GM19238 (cell line): ENCODE measurements at regions not wholly inside any gene's neighbourhood (a gene's known extent, or its start where the extent isn't known, plus 50 kb on each side); places are given as distances from the start of the nearest gene placed in this dataset.
"Not testable (repeated sequence)": the region's sequence is repeated elsewhere in the genome, so short reads cannot be mapped to it uniquely, and the experiment has no call there.

ENCODE experiments used
- DNase-seq: peaks from one replicate; pipeline ENCODE4 v3.0.0; 2011; ENCODE audit warnings: low spot score; ENCODE audit not compliant: insufficient read length

DNA sequence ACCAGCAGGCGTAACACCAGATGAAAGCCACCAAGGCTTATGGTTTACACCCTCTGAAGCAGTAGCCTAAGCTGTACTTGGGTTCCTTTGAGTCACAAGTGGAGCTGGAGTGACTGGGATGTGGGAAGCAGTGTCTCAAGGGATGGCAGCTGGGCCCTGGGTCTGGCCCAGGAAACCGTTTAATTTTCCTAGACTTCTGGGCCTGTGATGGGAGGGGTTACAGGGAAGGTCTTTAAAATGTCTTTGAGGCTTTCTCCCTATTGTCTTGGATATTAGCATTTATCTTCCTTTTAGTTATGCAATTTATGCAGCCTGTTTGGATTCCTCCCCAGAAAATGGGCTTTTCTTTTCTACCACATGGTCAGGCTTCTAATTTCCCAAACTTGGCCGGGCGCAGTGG is 568.2 kb downstream of the ANKRD7 start:
- no peak for DNase-seq

DNA sequence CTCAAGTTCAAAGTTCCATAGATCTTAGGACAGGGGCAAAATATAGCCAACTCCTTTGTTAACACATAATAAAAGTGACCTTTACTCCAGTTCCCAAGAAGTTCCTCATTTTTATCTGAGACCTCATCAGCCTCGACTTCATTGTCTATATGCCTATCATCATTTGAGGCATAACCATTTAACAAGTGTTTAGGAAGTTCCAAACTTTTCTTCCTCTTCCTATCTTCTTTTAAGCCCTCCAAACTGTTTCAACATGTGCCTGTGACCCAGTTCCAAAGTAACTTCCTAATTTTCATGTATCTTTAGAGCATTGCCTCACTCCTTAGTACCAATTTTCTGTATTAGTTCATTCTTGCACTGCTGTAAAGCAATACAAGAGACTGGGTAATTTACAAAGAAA is 569.1 kb downstream of the ANKRD7 start:
- no peak for DNase-seq

DNA sequence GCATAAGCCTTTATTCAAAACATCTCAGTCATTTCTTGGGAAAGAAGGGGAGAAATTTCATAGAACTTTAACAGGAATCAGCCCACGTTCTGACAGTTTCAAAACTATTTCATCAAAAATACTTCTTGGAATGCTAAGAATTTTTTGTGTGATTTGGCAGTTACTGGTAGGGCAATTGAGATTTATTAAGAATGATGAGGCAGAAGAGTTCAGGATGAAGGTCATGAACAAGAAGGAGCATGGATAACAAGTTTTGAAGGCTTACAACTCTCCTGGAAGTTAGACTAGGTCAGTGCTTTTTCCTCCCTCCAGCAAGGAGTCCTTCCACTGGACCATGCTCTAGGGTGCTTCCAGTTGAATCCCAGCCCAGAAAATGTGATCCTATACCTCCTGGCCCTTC is 569.9 kb downstream of the ANKRD7 start:
- no peak for DNase-seq

DNA sequence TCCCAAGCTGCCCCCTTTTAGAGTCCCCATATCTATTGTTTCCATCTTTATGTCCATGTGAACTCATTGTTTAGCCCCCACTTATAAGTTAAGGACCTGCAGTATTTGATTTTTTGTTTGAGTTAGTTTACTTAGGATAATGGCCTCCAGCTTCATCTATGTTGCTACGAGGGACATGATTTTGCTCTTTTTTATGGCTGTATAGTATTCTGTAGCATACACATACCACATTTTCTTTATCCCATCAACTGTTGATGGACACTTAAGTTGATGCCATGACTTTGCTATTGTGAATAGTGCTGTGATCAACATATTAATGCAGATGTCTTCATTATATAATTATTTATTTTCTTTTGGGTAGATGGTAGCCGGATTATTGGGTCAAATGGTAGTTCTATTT is 576.9 kb downstream of the ANKRD7 start:
- DNase-seq: no peak

DNA sequence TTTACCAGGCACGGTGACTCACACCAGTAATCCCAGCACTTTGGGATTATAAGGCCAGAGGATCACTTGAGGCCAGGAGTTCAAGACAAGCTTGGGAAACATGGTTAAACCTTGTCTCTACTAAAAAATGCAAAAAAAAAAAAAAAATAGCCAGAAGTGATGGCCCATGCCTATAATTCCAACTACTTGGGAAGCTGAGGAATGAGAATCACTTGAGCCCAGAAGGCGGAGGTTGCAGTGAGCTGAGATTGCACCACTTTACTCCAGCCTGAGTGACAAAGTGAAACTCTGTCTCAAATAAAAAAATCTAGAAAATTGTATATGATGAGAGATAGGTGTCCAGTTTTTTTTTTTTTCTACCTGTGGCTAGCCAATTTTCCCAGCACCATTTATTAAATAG is 578.2 kb downstream of the ANKRD7 start:
- DNase-seq: no peak

DNA sequence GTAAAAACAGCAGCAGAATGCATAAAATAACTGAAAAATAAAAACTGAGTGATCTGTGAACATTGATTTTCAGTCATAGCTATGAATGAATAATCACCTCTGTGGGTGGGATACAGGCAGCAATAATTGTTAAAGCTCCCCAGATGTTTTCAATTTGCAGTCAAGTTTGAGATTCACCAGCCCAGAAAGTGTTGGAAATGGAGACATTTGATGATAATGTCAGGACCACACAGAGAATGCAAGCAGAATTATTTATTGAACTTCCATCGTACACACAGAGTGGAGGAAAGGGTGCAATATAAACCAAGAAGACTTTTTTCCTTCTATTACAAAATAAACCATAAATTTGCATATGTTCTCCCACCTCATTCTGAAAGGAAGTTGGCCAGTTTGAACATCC is 601.7 kb downstream of the ANKRD7 start:
- DNase-seq: no peak

DNA sequence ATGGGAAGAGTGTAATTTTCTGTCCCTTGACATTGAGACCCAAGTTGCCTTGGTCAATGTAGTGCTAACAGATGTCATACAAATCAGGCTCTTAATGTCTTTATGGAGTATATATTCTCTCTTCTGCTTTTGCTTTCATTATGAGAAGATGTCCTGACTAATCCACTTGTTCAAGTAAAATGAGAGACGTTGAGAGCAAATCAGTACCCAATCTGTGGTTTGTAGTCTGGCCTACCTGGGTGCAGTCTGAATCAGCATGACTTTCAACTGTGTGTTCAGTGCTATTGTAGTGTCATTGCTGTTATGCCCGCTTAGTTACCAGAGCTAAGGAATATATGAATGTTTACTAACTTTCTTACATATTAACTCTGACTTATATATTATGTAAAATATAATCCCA is 612.4 kb downstream of the ANKRD7 start:
- no peak for DNase-seq

DNA sequence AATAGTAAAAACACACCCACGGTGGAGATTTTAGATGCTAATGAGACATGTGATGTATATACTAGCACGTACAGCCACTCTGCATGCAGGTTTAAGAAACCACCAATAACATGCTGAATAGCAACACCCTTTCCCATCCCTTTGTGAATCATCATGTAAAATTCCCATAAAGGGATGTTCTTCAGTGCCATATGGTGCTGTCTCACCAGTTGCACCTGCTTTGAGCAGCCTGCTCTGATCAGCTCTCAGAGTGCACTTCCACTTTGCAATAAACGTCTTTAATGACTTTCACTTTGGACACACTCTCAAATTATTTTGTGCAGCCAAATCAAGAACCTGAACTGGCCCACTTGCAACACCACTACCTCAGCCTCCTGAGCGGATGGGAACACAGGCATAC is 615.0 kb downstream of the ANKRD7 start:
- DNase-seq: no peak

DNA sequence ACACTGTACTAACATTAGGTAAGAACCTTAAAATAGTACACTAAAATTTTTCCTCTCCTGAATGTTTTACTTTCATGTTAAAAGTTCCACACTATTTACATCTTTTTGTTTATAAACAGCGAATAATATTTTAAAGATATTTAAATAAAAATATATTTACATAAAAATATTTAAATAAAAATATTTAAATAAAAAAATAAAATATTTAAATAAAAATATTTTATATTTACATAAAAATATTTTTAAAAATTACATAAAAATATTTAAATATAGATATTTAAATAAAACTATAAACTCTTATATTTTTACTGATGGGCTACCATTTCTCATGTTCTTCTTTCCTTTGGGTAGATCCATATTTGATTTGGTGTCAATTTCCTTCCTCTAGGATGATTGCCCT is 619.0 kb downstream of the ANKRD7 start:
- DNase-seq: no peak

DNA sequence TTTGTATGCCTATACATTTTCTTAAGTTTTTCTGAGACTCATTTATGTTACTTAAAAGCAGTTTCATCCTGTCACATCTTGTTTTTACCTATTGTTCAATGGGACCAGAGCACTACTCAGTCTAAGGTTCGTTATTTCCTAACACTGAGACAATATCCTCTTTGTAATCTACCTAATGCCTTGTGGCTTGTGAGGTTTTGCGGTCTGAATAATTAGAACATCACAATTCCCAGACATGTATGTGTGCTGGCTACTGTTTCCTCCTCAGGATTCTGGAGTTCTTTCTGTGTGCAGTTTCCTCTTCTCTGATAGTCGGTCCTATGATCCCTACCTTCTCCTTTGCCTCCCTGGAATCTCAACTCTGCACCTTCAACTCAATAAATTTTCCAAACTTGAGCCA is 620.2 kb downstream of the ANKRD7 start:
- DNase-seq: no peak

DNA sequence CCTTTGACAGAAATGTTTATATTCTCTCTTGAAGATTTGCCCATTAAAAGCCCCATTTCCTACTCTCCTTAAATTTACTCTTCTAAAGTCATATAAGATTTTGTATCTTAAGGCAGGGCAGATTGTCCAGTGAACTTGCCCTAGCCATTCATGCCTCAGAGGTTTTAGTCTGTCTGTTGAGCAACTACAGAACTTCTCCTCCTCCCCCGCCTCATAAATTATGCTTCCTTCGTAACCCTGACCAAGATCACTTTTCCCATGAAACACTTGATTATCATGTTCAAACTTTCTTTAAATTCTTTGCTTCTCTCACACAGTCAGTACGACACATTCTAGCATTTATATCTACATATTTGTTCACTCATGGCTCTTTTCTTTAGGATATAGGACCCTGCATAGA is 621.3 kb downstream of the ANKRD7 start:
- no peak for DNase-seq

DNA sequence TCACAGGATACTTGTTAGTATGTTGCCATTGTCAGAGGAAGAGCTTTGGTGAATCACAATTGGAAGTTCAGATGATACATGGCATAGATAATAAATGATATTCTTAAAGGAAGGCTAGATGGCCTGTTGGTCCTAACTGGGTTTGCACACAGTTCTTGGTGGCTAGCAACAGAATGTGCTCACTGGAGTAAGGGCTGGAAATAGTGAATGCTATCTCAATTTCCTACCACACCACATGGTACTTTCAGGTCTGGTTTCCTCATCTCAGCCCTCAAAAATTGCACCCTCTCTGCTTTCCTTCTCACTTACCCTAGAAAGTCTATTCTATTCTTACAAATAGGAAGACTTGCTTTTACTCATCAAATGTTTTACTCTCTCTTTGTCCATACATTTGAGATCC is 622.5 kb downstream of the ANKRD7 start:
- no peak for DNase-seq

DNA sequence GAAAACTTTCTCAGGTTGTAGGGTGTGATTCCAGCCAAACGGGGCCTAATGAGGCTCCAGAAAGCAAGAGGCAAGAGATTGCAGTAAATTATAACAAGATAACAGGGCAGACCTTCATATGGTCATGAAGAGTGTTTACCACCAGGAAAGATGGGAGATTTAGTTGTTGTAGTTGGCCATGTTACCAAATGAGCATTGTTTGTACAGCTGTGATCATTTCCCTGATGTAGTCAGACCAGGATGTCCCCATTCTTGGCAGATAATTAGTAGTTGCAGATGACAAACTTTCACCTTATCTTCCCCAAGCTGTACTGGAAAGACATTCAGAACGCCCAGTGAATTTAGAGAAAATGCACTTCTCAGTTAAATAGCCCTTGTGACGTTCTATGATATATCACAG is 630.8 kb downstream of the ANKRD7 start:
- no peak for DNase-seq

DNA sequence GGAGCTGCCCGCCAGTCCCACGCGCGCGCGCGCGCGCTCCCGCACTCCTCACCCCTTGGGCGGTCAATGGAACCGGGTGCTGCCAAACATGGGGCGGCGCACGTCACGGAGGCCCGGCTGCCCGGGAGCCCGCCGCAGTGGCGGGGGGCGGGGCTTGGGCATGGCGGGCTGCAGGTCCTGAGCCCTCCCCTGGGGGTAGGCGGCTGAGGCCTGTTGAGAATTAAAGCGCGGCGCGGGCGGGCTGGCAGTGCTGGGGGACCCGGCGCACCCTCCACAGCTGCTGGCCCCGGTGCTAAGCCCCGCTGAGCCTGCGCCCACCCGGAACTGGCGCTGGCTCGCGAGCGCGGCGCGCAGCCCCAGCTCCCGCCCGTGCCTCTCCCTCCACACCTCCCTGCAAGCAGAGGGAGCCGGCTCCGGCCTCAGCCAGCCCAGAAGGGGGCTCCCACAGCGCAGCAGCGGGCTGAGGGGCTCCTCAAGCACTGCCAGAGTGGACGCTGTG is 634.2 kb downstream of the ANKRD7 start:
- DNase-seq: no peak

DNA sequence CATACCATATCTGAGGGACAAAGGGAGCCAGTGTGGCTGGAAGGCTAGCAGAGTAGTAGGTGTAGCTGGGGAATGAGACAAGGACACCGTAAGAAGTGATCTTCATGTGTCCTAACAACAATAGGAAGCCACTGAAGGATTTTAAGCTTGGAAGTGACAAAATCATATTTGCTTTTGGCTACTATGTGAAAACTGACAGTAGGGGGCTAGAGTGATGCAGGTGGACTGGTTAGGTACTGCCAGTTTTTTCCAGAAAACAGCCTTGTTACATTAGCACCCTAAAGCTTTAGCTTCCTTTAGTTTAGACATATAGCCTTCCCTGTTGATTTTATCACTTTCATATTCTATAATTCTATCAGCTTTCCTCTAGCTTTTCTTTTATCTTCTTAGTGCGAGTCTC is 637.1 kb downstream of the ANKRD7 start:
- DNase-seq: no peak

DNA sequence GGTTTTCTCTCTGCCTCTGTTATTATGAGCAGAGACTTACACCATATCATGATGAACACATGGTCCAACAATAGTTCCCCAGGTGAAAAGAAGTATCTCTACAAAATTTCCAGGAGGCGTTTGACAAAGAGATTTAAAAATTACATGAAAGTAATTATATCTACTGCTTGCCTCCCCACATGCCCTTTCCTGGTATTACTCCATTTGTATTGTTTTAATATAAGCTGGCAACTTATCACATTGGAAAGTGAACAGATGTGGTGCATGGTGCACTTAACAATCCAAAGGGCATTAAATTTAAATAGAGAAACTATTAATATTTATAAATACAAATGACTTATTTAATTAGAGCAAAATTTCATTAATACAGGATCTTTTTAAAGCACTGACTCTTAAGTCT is 638.2 kb downstream of the ANKRD7 start:
- no peak for DNase-seq

DNA sequence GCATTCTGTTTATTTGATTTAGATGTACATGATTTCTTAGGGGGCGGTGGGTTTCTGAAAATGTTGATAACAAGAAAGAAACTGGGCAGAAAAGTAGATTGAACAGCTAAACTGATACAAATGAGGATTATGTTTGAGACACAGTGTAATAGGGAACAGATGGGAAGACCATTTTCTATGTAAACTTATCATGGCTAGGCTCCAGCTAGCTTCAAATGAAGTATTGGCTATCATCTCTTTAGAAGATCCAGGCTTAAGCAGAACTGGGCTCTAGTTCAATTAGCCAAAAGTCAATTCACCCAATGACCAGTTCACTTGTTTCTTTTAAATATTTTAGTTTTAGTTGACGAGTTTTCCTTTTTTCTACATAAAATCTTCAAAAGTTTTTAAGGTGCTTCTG is 639.5 kb downstream of the ANKRD7 start:
- DNase-seq: no peak

DNA sequence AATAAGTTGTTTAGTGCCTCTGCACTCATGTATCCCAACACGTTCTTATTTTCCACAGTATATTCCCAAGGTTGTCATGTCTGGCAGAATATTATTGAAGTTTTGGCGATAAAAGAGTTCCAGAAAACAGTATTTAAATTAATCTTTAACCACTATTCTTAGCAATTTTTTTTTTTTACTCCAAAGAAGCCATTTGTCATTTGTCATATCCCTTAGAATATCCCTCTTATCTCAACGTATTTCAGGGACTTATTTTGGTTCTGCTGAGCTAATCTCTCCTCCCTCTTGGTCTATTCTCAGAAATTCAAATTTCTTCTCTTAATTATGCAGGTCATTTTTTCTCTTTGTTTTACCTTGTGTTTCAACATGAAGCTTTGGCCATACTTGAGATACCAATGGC is 643.4 kb downstream of the ANKRD7 start:
- DNase-seq: no peak

DNA sequence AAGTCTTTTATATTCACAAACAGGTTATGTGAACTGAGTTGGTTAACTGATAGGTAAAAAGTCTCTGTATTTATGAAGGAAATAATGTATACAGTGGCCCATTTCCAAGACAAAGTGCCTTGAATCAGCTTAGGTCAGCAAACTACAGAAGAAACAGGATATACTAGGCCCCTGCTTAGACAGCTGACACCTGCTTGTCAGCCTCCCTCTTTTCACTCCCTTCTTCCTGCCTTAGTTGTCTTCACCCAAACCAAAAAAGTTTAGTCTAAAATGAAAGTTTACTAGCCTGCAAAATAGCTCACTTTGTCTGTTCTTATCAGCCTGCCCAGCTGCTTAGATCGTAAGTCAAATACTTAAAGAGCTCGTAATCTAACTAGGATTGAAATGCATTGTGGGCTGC is 644.6 kb downstream of the ANKRD7 start:
- DNase-seq: not testable (repeated sequence)

DNA sequence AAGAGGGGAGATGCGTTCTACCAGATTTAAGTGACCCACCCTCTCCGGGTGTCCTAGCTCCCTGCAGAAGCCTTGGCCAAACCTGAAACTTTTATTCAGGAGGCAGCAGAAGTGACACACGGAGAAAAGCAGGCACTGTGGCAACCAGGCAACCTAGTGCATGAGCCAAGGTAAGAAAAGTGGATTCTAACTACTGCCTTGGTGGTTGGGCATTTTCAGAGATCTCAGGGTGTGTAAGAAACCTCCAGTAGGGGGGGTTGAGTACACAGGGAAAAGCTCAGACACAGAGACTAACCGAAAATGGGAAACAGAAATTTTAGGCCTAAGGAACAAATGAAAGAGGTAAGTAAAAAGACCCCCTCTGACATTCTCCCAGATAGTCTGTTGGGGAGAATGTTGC is 645.7 kb downstream of the ANKRD7 start:
- DNase-seq: no peak

DNA sequence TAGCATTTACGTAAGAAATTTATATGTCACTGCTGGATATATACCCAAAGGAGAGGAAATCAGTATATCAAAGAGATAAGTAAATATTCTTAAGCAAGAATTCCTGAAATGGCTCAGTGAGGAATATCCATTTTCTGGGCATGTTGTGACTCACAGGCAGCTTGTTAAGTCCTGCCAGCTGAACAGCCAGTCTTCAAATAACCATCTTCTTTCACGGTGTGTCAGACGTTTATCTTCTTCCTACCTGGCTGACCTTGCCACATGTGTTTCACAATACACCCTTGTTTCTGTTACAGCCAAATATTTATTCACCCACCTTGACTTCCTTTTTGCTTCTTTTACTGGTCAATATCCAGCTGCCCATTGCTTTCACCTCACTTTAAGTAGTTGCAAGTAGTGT is 648.1 kb downstream of the ANKRD7 start:
- no peak for DNase-seq

DNA sequence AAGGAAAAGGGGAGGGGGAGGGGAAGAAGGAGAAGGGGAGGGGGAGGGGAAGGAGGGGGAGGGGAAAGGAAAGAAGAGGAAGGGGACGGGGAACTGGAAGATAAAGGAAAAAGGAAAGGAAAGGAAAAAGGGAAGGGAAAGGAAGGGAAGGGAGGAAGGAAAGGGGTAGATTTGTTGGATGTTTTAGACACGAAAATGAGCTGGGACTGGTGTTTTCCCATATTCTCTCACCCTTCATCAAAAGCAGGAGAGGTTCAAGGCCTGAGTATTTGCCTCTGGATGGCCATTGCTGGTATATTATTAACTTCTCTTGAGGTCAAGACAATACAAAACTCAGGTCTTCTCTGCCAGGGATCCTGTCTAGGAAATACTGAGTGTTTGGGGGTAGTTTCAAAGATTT is 652.7 kb downstream of the ANKRD7 start:
- DNase-seq: no peak

DNA sequence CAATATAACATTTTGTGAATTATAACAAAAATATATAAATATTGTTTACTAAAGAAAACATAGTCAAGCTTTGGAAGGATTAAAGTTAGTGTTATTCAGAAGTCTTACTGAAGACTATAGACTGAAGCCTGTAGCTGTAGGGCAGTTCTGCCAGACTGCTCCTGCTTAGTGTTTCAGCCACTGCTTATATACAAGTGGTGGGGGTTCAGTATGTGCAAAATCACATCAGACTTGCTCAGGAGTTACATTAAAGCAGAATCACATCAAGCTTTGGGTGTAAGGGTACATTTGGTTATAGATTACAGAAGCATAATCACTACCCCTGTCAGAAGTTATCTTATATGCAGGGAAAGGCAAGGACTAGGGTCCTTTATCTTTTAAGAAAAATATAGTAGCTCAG is 653.8 kb downstream of the ANKRD7 start:
- no peak for DNase-seq

DNA sequence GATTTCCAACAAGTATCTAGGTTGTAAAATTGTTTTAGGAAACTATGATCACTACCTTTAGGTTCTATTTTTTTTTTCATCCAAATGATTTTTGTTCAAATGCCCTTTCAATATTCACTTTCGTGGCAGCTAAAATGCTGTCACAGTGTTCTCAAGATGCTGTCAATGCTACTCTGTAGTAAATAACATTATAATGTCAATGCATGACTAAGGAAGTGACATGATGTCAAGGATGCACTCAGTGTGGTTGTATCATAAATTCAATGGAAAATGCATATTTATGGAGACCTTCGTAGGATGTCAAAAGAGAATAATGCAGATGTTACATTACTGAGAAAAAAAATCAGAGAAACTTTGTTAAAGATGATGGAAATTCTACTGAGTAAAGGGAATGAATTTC is 673.8 kb downstream of the ANKRD7 start:
- DNase-seq: no peak

DNA sequence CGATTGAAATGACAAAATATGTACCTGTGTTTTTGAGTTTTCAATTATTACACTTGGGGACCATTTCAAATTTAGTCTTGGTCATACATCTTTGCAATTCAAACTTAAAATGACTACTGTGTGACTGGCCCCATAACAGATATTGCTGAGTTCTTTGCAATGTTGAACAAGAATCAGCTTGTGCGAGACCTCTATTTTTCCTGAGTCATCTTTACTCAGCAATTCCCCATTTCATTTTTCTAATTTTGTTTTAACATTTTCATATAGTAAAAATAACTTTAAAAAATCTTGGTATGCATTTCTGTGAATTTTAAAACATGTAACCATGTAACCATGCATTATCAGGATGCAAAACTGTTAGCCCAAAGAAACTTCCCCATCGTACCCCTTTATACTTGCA is 678.1 kb downstream of the ANKRD7 start:
- DNase-seq: no peak
